AML-193 (cell line): ENCODE measurements at regions not wholly inside any gene's neighbourhood (a gene's known extent, or its start where the extent isn't known, plus 50 kb on each side); places are given as distances from the start of the nearest gene placed in this dataset.

Source experiments
- DNase-seq, 2 experiments: peaks; one replicate each; lab custom pipeline; 2025; lab: John Stamatoyannopoulos, UW

DNA sequence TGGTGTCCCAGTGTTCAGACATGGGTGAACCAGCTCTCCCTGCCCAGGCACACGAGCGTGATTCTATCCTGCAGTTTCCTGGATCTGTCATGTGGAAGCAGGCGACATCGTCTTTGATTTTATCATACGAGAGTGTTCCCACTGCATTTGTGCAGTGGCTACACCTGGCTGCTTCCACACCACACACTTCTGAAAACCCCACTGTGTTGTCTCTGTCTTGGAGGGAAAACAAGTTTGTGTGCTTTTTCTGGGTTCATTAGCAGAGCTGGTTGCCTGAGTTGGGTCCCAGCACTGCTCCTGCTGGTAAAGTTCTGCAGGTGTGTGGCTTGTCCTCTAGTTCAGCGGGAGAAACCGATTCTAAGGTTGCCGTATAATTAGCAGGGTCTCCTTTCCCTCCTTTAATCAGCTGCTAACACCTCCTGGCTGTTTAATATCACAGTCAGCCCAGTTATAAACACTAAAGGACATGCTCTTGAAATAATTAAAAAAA lies 58.5 kb upstream of the TWIST2 start:
- DNase-seq, result no peak

DNA sequence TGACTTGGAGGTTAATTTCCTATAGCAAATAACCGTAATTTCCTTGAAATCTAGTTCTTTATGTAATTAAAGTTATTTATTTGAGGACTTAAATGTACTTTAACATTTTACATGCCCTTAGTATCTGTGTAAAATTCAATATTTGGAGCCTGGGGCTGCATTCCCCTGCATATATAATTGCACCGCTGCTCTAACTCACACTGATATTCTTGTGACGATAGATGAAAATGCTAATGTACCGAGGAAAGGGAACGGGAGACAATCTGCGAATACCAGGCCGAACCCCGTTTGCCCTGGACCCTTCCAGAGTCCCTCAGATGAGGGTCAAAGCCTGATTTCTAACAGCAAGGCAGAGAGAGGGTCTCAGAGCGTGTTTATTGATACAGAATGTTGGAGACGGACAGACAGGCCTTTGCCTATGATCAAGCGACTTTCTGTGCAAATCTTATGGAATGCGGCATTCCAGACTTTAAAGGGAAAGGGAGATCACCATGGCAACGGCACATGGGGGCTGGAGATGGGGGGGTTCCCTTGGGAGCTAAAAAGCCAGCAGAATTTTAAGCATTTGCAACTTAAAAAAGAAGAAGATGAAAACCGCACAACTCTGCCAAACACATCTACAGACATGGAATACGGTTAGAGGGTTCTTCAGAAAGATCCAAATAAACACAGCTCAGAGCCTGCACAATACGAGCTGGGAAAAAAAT lies 57.6 kb upstream of the TWIST2 start:
- no peak for DNase-seq

DNA sequence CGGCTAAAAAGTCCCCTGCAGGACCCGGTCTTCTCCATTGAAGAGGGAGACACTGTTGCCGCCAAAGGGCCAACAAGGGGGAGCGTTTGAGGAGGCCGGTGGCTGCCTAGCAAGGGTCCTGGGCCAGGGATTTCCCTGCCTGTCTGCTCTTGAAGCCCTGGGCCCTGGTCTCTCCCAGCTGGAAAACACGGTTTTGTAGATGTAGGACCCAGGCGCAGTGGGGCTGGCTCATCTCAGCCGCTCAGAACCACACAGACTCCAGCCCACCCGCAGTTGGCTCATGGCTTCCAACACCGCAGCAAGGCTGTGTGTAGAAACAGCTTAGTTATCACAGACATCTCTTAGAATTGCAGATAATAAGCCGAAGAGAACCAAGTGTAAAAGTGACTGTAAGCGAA lies 57.1 kb upstream of the TWIST2 start:
- DNase-seq, result no peak

DNA sequence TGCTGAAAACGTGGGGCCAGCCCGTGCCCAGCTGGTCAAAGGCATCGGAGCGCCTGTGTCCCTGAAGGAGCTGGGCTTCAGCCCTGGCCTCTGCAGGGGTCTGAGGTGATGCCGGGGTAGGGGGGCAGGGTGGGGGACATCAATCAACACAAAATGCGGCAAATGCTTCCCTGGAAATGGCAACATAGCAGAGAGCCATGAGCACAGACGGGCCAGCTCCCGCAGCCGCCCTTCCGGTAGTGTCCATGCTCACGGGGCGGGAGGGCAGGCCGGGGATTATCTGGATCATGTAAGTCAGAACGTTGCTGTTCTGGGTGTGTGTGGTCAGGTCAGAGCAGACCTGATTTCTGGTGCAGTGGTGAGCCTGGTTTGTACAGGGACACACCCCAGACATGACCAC lies 56.5 kb upstream of the TWIST2 start:
- no peak for DNase-seq

DNA sequence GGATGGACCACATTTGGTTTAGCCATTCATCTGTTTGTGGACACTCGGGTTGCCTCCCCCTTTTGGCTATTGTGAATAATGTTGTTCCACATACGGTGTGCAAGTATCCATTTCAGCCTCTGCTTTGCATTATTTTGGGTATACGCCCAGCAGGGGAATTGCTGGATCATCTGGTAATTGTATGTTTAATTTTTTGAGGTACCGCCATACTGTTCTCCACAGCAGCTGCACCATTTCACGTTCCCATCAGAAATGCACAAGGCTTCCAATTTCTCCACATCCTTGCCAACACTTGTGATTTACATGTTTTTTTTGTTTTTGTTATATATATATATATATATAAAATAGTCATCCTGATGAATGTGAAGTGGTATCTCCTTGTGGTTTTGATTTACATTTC lies 54.6 kb upstream of the TWIST2 start:
- DNase-seq, result no peak

DNA sequence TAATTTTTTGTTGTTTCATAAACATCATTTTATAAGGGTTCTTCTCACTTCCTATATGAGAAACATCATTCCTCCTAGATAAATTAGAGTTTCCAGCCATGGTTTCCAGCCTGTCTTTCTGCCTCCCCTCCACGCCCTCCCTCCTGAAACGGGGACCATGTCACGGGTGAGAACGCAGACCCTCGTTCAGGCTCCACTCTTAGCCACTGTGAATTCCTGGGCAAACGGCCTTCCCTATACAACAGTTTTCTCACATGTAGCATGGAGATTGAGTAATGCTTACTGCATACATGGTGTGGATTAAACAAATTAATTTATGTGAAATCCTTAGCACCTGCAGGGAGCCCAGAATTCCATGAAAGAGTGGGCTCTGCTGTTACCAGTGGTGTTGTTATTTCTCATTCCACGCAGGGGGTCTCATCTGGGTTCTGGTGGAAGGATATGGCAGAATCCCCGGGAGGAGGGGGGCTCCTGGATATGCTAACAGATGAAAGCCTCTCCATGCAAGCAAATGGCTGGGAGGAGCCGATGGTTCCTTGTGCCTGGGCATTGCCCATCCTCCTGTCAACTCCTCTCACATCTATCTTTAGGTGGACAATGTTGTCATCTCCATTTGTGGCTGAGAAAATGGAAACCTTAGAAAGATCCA lies 54.0 kb upstream of the TWIST2 start:
- DNase-seq, result no peak

DNA sequence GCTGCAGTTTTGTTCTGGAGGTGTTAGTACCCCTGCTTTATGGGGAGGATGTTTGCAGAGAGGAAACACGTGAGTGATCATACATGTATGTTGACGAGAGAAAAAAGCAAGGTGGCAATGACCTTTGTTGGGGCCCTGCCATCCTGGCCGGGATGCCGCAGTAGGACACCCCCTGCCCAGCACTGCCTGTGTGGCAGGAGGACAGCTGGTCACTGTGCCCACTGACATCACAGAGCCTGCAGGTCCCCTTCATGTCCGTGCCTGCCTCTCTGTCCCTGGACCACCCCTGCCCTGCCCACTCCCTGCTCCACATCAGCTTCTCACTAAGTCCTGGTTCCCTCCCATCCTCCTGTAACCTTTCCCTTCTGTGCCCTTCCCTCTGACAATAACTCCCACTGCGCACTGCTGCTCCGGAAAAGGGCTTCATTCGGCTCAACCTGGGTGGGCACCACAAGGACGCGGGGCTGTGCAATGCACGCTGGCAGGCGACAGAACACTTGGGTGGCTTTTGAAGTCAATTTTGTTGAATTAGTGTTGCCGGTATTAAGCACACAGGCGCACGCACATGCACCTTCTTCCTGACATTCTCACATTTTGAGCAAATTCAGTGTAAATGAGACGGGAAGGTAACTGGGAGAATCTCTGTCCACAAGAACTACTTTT lies 51.5 kb upstream of the TWIST2 start:
- no peak for DNase-seq

DNA sequence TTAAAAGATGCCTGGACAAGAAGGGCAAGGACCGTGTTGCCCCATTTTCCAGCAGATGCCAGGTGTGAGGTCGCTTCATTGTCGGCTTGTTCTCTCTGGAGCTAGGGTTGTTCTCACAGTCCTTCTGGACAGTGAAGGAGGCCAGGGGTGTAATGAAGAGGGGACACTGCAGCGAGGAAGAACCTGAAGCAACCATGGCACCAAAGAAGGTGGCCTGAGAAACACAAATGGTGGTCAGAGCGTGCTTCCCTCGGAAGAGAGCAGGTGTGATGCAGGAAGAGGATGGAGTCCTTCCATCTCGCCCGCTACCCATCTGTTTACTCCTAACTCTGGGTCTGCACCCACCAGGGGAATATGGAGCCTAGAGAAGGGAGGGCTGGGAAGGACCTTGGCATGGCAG lies 50.3 kb upstream of the TWIST2 start:
- DNase-seq, result no peak
